HG03354 (cell line): ENCODE measurements at regions not wholly inside any gene's neighbourhood (a gene's known extent, or its start where the extent isn't known, plus 50 kb on each side); places are given as distances from the start of the nearest gene placed in this dataset.

Experiments used
- ATAC-seq: cut with Tn5 transposase; IDR thresholded peaks from one replicate; pipeline ENCODE4 v1.9.1; 2021; ENCODE audit warnings: mild to moderate bottlenecking; ENCODE audit not compliant: unreplicated experiment, poor library complexity, severe bottlenecking

DNA sequence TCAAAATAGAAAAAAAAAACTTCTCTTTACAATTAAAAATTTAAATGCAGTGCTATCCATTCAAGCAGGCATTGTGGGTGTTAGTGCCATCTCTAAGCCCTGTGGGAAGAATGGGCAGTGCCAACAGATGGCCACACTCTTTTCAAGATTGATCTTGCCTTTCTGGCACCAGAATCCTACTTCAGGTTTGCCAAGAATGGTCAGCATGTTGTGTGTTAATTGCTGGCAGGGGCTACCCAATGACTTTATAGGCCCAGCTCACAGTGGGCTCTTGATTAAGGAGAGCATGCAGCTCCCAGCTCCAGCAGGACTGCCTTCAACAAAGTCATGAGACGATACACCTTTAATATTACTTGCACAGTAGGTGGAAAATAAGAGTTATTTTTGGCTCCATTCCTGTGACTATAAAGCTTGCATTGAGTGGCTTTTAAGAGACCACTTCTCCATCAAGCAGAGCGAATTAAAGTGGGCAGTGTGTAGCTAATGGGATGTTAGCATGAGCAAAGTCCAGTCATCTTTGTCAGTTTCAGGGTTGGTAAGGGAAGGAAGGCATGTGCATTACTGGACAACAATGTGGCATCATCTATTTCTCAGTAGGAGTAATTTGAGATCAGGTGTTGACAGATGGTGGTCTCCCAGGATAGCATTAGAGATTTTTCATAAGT lies 476.8 kb downstream of the C3orf38 start:
- no peak for ATAC-seq

DNA sequence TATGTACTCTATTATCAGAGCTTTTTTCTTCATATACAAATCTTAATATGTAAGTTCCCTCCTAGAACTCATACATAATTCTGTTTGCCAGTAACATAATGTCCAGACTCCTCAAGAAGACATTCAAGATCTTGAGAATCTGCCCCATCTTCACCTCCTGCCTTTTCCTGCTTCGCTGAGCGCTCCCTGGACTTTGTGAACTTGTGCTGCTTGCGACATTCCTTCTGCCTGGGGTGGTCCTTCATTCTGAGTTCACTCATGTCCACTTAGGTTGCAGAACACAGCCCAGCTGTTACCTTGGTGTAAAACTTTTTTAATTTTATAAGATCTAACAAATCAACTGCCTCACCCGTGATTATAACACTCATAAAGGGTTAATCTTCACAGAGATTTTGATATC lies 478.5 kb upstream of the EPHA3 start:
- no peak for ATAC-seq

DNA sequence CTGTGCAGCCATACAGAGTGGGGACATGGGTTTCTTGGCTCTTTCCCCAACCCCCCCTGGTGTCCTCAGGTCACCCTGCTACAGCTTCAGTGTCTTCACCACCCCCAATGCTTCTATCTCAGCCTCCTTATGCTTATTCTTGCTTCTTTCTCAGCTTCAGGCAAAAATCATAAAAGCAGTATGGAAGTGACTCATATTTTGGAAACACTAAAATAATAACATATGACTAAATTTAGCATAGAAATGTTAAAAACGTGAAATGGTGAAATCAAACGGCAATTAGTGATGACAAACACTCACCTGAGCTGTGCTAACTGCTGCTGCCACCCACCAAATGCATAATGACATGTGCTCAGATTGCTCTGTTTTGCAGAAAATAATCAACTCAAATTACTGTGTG lies 475.2 kb upstream of the EPHA3 start:
- no peak for ATAC-seq

DNA sequence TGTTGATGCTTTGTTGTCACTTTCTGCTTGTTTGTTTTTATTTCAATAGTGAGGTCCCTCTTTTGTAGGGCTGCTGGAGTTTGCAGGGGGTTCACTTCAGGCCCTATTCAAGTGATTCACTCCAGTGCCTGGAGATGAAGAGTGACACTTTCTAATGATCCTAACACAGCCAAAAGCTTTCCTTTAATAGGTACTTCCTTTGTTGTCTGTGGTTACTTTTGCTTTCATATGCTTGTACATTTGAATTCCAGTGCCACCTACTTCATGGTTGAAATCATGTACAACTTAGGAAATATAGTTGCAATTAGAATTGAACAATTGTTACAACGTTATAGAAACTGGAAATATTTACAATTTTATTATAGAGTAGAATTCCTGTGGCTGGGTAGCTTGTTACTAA lies 466.8 kb upstream of the EPHA3 start:
- no peak for ATAC-seq

- ATAC-seq = no peak
Observed at GRCh38 chr3:88641033-88641604, 466.3 kb upstream of the EPHA3 start.

- no peak for ATAC-seq
Observed at GRCh38 chr3:88657459-88657858, 450.0 kb upstream of the EPHA3 start.

GRCh38 chr3:88661433-88661824 lies 446.0 kb upstream of the EPHA3 start:
- ATAC-seq = no peak

DNA sequence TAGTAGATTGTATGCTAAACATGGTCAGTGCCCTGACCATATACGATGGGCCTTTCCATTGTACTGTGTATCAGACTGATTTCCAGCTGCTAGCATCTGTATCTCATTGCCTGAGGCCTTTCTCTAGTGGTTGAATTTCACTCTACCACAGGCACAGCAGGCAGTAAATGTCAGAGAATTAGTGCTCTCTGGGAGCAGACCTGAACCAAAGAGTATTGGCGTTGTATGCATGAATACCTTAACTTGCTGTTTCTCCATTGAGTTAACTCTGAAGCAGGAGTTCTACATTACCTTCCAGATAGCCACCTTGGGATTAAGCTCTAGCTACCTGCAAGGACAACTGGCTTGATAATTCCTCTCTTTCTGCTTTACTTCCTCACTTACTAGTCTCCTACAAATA lies 439.2 kb upstream of the EPHA3 start:
- ATAC-seq = no peak

DNA sequence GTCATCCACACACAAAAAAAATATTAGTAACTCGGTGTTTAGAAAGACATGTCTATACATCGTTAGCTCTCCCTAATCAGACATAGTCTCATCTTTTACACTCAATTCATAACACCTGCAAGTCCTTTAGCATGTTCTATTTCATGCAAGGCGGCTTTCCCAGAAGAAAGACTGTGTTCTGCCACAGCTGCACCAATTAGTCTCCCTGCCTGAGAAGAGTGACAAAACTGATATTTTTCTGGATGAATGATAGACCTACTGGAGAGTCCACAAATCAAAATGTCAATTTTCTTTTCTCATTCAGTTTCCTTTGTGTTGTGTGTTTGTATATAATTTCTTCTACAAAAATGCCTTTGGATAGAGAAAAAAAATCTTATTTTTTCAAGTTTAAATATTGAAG lies 435.8 kb upstream of the EPHA3 start:
- no peak for ATAC-seq

DNA sequence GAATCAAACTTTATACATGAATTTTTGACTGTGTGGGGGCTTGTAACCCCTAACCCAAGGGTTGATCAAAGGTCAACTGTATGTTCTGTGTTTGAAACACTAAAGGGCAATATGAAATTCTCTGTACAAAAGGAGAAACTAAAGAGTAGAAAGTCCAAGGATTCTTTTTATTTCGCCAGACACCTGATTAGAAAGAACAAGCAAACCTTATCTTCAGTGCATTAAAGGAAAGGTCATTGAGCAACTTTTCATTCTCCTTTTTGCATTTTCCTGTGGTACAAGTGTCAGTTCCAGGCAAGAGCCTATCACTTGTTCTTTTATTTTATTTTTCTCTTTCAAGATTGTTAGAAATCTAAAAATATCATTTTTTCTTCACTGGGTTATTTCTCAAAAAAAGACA lies 430.1 kb upstream of the EPHA3 start:
- ATAC-seq = no peak

DNA sequence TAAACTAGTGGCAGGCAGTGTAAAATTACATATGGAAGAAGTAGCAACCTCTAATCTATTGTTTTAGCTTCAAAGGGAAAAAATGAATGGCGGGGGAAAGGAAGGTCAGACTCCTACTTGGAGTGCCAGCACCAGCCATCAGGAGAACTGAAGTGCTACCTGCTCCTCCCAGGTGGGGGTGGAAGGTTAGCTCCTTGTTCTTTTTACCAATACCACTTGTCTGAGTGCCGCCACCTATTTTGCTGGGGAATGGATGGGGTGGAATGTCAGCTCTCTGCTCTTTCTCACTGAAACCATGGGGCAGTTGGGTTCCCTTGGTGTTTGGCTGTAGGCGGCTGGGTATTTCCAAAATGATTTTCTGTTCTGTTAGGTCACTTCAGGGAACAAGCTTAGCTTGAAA lies 428.7 kb upstream of the EPHA3 start:
- ATAC-seq = no peak

DNA sequence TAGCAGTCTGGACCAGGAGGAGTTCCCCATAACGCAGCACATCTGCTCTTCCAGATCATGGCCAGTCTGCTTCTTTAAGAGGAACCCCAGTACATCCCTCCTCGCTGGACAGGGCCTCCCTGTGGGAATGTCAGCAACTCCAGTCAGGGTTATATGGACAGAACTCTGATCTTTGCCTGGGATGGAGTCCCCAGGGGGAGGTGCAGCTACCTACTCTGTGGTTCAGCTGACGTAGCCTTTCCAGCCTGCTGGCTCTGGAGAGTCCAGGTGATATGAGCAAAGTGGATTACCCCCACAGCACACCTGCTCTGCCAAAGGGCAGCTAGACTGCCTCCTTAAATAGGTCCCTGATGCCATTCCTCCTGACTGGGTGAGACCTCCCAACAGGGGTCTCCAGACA lies 417.1 kb upstream of the EPHA3 start:
- no peak for ATAC-seq

- no peak for ATAC-seq
Observed at GRCh38 chr3:88691081-88691480, 416.3 kb upstream of the EPHA3 start.

- no peak for ATAC-seq
Observed at GRCh38 chr3:88703501-88704059, 403.8 kb upstream of the EPHA3 start.

DNA sequence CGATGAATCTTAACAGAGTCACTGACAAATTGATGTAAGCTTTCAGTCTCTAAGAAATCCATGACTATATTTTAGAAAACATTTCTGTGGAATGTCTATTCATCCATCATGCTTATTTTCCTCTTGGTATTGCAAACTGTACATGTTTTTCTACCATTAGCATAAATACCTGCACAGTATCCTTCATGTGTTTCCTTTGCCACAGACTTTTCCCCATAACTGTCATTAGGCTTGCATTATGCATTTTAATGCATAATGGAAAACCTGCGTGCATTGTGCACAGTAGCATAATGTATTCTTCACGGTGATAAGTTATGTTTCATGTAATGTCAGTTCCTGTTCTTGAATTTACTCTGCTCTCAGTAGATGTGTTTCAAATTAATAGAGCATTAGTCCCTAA lies 403.1 kb upstream of the EPHA3 start:
- no peak for ATAC-seq

DNA sequence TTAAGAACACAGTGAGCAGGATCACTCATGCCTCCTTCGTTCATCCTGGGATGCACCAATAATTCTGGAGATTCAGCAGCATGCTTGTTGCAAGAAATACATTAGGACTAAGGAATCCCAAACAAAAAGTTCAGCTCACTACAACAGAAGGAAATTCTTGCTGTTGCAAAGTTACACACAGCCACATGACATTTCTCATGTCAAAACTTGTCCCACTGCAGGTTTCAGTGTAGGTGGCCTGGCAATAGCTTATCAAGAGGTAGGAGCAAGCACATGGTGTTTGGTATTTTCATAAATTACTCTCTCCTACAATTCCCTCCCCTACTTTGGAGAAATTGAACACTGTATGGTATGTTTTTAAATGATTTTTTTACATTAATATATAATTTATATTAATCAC lies 399.6 kb upstream of the EPHA3 start:
- no peak for ATAC-seq

DNA sequence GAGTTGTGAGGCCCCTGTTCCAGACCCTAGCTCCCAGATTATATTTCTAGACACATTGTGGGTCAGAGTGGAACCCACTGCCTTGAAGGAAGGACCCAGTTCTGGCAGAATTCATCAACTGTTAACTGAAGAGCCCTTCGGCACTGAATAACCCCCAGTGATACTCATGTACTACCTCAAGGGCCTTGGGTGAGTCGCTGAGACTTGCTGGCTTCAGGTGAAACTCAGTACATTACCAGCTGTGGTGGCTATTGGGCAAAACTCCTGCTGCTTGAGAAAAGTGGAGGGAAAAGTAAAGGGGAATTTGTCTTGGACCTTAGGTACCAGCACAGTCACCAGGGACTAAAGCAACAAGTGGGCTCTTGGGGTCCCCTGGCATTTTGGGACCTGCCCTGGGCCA lies 394.9 kb upstream of the EPHA3 start:
- ATAC-seq = no peak

GRCh38 chr3:88713233-88713691 lies 394.2 kb upstream of the EPHA3 start:
- ATAC-seq = no peak

GRCh38 chr3:88725440-88726165 lies 381.8 kb upstream of the EPHA3 start:
- no peak for ATAC-seq

DNA sequence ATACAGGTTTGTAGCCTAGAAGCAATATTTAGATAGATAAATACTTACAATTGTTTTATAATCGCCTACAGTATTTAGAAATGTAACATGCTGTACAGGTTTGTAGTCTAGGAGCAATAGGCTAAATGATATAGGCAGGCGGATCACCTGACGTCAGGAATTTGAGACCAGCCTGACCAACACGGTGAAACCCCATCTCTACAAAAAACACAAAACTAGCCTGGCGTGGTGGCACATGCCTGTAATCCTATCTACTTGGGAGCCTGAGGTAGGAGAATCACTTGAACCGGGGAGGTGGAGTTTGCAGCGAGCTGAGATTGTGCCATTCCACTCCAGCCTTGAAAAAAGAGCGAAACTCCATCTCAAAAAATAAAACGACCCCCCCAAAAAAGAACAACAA lies 375.2 kb upstream of the EPHA3 start:
- no peak for ATAC-seq

- ATAC-seq = no peak
Observed at GRCh38 chr3:88742106-88742505, 365.3 kb upstream of the EPHA3 start.
